Activated CD4-positive, alpha-beta T cell treated with anti-CD3 and anti-CD28 coated beads for 48 hours (primary cell): ENCODE measurements at regions not wholly inside any gene's neighbourhood (a gene's known extent, or its start where the extent isn't known, plus 50 kb on each side); places are given as distances from the start of the nearest gene placed in this dataset.

Experiments used
- DNase-seq: peaks from one replicate; pipeline ENCODE4 v3.0.0-alpha.2; 2020

DNA sequence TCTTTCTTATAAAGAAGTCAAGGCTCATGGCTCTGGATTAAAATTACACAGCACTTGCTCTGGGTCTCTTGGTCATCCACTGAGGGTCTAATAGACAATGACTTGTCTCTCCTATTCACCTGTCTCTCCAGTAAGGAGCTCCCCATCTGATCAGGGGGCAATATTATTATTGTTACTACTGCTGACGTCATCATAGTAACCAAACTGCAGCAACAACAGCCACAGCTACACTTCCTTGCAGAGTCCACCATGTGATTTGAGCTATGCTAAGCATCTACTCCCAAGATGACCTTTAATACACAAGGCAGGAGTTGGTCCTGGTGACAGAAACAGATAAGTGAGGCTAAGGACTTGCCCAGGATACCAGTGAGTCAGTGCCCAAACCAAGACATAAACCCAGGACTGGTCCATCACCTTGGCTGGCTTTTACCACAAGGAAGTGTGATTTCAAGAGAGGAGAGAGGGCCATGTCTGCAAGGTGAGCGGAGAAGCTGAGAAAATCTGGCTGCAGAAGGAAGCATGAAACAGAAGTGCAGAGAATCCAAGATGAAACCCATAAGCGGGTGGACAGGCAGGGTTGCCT is 602.5 kb downstream of the PTPRU start:
- DNase-seq: no peak

DNA sequence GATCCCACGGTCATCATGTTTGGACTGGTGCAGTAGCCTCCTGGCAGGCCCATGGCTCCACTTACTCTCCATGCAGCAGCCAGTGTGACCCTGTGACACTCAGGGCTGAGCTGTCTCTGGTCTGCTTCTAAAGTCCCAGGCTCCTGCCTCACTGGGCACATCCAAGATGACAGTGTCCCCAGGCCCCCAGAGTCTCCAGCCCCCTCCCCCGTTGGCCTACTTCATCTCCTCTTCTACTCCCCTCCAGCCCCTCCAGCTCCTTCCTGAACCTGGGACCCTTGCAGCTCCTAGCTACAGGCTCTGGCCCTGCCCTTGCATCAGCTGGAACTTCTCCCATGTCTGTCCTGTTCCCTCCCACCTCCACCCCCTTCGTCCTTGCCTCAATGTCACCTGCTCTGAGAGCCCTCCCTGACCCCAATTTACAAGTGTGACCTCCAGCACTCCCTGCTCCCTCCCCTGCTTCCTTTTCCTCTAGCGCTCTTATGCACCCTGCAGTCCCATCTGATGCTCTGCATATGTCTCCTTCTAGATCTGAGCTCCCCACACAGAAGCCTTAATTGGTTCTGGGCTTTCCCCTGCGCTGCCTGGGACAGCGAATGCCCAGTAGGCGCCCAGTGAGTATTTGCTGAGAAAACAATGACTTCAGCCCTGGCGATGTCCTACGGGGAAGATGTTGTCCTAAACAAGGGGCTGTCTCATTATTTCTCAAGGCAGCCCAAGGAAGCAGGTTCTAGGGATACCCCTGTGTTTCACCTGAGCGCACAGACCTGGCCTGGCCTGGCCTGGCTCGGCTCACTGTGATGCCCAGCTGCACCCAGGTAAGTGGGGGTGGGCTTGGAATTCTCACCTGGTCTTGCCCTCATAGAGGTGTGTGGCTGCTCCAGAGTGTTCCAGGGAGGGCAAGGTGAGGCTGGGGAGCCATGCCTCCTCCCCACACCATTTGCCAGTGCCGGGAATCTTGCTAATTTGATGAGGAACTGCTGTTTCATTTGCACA is 600.6 kb downstream of the PTPRU start:
- DNase-seq: no peak

DNA sequence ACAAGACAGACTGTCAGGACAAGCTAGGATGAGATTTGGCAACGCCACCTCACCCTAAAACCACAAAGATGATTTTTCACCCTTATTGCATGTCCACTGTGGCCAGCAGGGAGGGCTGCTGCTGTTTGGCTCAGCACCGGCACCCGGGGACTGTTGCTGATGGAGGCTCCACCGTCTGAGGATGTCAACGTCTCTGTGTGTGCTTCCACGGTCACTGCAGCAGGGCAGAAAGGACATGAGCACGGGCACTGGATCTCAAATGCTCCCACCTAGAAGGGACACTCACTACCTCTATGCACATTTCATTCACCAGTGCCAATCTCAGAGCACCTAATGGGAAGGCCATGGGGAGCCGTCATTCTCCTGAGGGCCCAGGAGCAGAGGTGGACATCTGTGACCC is 599.6 kb downstream of the PTPRU start:
- no peak for DNase-seq

DNA sequence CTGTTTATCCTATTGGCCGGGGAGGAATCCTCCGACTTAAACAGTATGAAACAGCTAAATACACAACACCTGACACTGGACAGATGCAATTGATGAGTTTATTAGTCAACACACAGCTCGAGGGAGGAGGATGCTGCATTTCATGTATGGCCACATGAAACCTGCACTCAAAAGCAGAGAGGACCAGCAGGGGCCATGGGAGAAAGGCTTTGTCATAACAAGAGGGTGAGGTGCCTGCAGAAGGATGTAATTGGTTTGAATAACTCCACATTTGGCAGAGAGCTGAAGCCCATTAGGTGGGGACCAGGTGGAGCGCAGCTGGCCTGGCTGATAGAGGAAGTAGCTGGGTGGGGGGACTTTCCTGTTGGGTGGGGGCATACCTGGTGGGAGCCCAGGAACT is 599.1 kb downstream of the PTPRU start:
- no peak for DNase-seq

DNA sequence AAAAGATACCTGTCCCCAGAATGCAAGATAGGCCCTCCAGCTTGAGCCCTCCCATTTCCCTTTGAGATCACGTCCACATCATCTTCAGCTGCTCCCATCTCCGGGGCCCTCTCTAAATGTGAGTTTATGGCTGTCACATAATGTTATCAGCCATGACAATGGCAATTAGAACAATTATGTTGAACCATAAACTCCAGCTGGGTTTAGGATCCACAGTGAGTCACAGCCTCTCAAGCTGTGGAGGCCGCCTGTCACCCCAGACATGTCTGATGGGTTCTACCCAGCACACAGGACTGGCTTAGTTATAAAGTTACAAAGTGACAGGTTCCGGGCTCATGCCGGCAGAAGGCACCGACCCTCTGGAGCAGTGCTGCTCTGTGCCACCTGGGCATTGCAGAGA is 597.3 kb downstream of the PTPRU start:
- DNase-seq: no peak

DNA sequence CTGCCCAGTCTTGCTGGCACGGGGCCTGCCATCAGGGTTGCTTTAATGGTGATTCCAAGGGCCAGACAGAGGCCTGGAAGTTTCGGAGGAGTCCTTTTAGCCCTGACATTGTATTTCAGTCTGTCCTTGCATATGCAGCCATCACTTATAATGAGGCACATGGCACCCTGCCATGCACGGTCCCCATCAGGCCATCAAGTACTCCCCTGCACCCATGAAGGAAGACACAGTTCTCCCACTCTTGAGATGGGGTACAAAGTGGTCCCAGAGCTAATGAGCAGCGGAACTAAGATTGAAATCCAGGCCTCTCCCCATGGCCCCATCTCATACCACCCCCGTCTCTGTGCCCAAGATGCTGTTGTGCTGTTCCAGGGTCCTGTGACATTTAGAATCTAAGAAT is 596.6 kb downstream of the PTPRU start:
- no peak for DNase-seq

DNA sequence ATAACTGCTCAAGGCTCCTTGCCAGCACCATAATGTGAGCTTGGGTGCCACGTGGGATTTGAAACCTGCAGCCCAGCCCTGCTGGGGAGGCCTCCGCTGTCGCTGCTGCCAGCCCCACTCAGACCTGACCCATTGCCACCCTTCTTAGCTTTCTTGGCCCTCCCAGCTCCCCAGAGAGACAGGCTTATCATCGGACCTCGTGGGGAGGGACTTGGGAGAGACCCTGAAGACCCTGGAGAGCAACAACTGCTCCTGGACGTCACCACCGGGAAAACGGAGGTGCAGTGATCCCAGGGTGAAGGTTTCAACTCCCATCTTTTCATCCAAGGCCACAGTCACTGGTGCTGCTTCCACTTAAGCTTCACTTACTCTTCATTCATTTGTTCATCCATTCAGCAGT is 596.1 kb downstream of the PTPRU start:
- DNase-seq: no peak

DNA sequence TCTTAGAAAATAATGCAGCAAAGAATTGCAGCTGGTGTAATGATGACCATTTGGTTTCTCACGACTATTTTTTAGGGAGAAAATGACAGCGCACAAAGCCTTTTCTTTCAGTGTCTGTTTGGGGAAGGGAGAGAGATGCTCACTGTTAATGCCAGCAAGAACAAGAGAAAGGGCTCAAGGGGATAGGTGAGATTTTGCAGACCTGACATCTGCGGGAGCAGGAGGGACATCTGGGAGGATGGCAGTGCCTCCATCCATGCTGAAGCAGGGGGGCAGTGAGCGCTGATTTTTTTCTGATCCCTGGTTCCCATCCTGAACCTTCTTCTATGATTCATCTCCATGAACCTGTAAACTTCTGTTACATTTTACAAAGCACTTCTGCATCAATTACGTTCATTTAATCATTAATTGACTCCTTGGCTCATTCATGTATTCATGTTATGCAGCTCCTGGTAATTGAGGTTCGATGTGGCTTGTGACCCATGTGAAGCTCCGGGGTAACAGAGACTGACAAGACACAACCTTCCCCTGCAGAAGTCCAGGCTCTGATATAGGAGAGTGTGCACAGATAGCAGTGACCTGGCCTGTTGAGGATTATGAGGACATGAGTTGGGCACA is 595.3 kb downstream of the PTPRU start:
- no peak for DNase-seq

DNA sequence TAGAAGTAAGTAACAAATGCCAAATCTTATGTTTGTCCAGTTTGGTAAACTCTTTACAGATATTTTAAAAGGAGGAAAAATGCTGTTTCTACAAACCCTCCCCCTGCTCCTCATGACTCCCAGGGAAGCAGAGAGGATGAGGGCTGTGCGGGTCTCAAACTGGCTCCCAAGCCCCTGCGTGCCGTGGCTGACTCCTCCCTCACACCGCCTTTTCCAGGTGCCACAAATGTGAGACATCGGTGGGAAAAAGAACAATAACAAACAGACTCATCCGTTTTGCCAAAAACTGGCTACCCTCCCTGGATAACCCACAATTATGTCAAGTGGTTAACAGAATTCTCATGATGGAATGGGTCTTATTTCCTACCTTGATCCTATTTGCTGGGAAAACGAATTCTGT is 594.6 kb downstream of the PTPRU start:
- no peak for DNase-seq

DNA sequence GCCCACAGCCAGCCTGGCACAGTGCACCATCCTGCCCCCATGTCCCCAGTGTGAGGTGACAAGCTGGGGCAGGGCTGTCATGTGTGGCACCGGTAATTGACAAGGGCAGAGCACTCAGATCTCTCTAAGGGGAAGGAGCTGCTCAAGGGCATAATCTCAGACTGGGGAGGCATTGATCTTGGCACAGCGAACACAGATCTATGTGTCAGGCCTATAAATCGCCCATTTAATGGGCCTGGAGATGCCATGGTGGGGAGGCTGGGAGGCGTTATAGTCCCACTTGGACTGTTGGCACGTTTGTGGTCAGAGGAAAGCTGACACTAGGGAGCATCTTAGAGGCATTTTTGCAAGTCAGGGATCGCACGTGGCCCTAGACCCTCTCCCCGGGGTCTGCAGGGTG is 594.1 kb downstream of the PTPRU start:
- no peak for DNase-seq

DNA sequence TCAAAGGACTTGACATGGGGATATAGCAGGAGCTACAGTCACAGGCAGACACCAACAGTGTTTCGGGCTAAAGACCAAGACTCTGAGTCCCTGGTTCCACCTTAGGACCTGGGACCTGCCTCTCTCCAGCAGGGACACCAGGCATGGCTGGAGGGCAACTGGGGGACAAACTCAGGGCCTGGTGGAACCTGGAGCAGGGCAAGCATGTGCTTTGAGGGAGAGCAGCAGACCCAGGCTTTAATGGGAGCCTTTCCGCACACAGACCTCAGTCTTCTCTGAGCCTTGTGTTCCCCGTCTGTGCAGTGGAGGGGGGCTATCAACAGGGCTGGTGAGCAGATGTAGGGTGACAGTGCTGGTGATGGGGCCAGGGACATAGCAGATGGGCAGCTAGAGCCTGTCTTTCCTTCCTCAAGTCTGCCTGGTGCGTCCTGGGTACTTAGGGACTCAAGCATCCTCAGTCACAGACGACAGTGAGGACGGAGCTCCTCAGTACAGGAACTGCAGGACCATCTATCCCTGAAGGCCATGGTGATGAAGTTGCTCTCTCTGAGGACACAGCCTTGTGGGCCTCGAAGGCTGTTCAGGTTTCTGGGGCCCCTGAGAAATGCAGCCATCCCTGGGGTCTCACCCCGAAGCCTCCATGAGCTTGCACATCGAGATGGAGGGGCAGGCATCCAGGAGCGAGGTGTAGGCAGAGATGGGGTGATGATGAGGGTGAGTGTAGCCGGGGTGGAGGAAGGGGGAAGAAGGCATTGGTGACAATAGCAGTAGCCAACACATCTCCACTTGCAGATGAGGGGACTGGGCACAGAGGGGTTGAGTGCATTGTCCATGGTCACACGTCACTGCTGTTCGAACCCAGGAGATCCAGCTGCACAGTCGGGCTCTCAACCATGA is 593.4 kb downstream of the PTPRU start:
- no peak for DNase-seq

DNA sequence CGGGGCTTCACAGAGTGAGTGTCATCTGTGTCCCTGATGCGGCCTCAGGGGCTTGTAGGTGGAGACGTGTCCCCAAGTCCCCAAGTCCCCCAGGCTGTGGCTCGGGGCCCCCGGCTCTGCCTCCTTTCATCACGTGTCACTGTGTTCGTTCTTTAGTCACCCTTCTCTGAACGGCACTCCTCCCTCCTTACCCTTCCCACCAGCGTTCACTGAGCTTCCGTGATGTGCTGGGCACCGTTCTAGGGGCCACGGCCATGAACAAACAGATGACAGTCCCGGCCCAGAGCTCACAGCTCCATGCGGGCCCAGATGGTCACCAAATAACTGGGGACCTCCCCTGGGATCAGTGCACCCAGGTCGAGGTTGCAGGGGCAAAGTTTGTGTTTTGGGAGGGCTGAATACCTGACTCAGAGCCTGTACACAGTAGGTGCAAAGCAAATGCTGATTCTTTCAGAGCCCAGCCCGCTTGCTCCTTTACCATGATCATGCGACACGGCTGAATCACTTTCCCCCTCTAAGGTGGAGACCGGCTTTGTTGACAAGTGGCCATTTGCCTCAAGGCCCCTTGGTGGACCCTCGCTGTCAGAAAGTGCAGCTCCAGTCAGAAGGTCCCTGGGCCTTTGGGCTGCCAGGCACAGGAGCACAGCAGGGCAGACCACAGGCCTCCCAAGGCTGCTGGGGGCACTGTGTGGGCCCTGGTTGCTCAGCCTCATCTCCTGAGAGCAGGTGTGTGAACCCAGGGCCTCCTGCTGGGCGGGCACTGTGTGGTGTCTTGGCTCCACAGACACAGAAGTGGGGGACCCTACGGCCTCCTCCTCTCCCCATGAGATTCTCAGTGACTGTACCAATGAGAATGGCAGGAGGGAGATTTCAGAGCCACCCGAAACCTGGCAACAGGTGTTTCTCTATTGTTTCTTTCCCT is 592.5 kb downstream of the PTPRU start:
- DNase-seq: no peak

DNA sequence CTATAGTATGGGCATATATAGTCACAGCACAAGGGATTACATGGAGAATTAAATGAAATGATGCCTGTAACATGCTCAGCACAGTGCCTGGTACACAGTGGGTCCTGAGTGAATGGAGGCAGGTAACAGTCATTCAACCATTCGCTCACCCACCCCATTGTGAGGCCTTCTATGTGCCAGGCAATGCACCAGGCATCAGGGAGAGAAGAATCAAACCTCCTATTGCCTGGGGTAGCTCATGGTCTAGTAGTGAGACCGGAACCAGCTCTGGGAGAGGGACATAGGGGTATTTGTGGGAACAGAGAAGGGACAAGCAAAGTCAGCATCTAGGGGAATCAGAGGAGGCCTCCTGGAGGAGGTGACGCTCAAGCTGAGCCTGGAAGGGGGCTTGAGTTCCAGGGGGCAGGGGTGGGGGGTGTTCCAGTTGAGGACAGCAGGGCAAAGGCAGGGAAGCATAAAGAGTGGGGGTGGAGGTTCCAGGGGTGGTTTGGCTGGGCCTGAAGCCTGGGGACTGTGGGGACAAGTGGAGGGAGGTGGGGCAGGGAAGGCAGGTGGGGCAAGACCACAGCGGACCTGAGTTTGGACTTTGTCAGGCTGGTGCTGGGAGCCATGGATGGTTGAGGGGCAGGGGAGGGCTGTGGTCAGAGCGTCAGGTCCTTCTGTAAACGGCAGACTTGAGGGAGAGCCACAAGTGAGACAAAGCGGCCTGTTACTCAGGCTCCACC is 591.6 kb downstream of the PTPRU start:
- DNase-seq: no peak

DNA sequence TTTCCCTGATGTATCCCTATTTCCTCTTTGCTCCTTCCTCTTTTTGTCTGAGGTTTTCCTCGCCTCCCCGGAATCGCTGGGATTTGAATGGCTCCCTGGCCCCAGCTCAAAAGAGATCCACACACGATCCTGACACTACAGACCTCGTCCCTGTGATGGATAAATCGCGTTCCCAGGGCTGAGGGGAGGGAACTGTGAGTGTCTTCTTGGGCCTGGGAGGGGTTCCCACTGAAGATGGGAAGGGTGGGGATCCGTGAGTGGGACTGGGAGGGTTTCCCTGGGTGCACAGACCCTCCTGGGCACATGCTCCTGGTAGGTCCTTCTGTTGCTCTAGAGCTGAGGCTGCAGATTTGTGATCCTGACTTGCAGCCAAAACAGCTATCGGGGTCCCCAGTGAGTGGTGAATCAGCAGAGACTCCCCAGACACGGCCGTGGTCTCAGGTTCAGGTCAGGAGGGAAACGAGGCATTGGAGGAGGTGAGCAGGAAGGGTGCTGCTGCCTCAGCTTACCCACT is 591.0 kb downstream of the PTPRU start:
- DNase-seq: no peak

DNA sequence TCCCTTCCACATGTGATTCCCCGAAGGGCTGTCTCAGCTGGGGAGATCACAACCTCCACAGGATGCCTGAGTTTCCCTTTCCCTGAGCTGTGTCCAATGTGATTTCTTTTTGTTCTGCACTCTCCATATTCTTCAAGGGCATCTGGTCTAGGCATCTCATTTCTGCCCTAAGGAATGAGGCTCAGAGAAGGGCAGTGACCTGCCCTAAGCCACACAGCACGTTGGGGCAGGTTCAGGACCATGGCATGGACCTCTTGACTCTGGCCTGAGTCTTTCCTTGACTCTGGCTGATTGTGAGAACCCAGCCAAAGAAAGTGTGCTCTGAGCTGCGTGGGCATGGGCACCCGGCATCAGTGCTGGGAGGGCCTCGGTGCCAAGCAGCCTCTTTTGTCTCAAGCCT is 590.3 kb downstream of the PTPRU start:
- no peak for DNase-seq

DNA sequence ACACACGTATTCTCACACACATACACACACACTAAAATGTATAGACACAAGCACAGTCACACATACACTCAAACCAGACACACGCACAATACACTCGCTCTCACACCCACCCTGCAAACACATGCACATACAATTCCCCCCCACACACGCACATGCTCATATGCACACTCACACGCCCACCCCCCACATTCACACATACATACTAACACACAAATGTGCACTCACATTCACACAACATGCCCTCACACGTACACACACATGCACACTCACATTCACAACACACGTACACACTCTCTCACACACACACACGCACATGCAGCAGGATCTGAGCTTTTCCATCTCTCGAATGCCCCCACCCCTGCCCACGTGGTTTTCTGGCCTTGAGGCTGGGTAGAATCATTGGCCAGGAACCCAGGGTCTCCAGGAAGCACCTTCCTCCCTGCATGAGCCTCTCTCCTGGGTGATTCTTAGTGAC is 589.7 kb downstream of the PTPRU start:
- DNase-seq: no peak

DNA sequence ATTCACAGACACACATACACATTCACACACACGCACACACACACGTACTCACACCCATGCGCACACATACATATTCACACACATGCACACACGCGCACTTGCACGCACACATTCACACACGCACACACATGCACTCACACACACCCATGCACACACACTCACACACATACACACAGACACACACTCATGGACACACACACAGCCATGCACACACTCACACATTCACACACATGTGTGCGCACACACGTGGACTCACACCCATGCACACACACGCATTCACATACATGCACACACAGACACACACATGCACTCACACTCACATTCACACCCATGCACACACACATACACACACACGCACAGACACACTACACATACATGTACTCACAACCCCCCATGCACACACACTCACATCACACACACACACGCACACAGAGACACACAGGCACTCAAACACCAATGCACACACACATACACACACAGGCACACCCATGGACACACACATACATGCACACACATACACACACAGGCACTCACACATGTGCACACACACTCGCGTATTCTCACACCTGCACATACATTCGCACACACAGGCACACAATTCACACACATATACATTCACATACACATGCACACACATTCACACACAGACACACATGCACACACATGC is 589.1 kb downstream of the PTPRU start:
- no peak for DNase-seq

DNA sequence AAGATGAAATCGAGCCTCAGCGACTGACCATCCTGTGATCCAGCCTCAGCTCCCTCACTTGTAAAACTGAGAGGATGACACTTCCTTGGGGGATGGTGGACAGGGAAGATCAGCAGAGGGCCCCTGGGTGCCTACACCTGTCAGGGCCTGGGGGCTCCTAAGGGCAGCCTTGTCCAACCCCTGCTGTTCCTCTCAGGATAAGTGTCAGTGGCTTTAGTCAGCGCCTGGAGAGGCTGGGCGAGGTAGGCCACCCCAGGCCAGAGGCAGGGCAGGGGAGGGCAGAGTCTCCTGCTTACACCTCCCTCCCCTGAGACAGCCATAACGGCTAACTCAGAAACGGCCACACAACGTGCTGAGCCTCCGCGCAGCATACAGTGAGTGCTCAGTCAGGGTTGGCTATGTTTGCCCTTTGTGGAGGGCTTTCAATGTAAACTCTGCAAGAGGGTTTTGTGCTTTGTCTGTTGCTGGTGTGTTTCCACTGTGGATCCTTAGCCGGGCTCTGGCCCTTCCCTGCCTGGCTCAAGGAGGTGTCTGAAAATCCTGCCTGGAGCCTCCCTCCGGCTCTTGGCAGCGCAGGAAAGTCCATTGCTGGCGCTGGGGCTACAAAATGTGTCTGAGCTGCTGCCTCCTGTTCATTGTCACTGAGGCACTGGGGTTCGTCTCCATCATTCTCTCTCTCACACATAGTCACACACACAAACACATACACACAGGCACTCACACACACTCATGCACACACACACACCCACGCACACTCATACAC is 588.4 kb downstream of the PTPRU start:
- DNase-seq: no peak

DNA sequence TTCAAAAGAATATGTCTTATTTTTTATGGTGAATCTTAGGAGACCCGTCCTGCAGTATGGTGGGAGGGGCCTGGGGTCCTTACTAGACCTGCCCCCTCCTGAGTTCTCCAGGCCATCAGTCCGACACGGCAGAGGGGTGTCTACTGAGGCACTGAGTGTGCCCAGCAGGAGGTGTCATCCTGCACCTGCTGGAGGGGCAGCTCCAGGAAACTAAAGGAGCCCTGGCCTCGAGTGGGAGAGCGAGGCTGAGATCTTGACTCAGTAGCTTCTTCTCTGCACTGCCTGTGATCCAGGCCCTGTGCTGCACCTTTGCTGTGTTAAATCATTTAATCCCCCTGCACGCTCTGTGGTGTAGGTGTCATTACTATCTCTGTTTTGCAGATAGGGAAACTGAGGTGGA is 587.7 kb downstream of the PTPRU start:
- no peak for DNase-seq
